GM19395 (cell line): ENCODE measurements at regions not wholly inside any gene's neighbourhood (a gene's known extent, or its start where the extent isn't known, plus 50 kb on each side); places are given as distances from the start of the nearest gene placed in this dataset.
"Not testable (repeated sequence)": the region's sequence is repeated elsewhere in the genome, so short reads cannot be mapped to it uniquely, and the experiment has no call there.

Experiments used
- ATAC-seq: cut with Tn5 transposase; IDR thresholded peaks from one replicate; pipeline ENCODE4 v1.9.1; 2021; ENCODE audit warnings: mild to moderate bottlenecking, moderate library complexity; ENCODE audit not compliant: unreplicated experiment

DNA sequence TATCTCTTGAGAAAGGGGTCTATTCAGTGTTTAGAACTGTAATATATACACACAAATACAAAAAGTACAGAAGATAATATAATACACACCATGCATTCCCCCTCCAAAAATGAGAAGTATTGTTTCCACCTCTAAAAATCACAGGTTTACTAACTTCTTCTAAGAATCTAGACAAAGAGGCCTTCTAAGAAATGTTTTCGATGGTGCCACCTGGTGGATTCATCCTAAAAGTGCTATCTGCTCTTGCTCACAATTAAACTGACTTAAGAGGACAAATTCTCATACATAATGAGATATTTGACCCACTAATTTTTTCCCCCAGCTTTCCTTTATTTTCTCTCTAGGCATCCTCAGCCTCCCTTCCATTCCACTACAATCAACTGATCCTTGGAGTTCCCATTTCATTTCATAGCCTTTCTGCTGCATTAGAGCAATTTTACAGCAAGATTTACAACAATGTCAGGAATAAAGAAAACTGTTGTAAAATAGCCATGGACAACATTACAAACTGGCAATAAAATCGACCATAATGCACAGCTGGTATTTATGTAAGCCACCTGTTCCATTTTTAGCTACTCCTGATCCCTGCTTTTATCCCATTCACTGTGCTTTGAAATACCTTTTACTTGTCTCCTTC is 124.6 kb downstream of the ARRDC4 start:
- no peak for ATAC-seq

DNA sequence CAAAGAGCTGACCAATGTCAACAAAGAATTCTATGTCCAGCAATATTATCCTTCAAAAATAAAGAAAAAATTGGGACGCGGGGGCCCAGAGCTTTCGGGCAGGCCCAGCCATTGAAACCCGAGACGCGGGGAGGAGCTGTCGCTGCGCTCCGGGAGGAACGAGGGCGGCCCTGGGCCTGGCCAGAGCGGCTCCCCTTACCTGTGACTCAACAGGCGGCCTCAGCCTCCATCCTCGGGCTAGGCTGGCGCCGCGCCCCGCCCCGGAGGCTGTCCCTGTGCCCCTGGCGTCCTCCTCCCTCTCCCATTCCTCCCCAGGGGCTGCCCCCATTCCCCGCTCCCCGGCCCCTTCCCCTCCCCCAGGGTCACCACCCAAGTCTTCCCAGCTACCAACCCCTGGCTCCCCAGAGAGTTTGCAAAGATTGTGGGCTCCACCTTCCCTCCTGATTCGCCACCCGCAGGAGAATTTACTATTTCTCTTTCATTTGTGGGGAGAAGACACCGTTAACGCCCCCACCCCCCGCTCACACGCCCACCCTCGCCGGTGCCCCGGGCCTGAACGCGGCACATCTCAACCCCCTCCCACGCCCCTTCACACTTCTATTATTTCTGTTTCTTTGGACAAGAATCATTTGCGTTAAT is 127.9 kb downstream of the ARRDC4 start:
- ATAC-seq: peak; percentile 62

DNA sequence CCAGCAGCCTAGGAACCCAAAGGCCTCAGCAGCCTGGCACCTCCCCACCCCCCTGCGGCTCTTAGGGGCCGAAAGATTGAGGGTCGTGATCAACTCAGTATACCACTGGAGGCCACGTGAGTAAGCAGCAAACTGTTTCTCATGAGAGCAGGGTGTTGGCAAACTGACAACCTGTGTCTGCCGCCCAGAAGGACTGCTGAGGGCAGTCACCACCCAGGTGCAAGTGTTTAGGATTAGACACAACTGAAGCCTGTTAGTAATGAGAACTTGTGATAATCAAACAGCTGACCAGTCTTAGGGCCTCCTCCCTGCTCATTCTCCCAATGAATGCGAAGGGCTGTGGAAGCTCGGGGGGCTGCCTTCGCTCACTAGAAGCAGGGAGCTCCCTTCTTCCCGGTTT is 128.8 kb downstream of the ARRDC4 start:
- not testable (repeated sequence) for ATAC-seq

DNA sequence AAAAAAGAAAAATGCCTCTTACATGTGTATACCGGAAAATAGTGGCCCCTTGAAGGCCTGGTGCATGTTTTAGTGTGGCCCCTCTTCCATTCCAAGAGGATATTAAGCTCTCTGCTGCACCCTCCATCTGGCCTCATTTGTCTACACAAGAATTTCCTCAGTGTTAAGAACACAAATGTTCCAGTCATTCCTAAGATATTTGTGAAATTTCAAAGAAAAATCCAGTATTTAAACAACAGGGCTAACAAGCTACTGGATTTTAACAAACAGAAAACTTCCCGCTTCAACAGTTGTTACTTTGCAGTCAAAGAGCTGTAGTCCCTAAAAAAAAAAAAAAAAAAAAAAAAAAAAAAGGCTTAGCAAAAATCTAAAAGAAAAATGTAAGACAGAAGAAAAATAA is 137.5 kb downstream of the ARRDC4 start:
- ATAC-seq: not testable (repeated sequence)

DNA sequence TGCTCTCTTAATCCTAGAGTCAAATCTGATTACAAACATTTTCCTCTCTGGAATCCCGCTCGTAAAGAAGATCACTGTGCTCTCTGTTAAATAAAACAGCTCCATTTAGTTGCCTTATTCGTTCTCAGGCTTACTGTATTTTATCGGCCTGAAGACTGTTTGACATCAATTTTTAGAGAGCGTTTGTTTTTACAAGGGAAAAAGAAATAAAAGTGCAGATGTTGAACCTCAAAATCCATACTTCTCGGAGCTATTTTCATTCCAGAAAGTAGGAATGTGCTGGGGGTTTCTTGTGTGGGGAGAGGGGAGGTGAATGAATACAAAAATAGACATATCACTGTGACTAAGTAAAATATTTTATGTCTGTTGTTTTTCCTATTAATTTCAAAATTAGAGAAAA is 140.1 kb downstream of the ARRDC4 start:
- ATAC-seq: not testable (repeated sequence)

DNA sequence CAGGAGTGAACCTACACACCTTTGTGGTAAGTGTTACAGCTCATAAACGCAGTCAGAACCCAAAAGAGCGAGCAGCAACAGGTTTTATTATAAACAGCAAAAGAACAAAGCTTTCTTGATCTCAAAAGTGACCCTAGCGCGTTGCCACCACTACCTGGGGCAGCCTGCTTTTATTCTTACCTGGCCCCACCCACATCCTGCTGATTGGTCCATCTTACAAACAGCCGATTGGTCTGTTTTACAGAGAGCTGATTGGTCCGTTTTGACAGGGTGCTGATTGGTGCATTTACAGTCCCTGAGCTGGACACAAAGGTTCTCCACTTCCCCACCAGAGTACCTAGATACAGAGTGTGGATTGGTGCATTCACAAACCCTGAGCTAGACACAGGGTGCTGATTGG is 143.1 kb downstream of the ARRDC4 start:
- ATAC-seq: no peak

DNA sequence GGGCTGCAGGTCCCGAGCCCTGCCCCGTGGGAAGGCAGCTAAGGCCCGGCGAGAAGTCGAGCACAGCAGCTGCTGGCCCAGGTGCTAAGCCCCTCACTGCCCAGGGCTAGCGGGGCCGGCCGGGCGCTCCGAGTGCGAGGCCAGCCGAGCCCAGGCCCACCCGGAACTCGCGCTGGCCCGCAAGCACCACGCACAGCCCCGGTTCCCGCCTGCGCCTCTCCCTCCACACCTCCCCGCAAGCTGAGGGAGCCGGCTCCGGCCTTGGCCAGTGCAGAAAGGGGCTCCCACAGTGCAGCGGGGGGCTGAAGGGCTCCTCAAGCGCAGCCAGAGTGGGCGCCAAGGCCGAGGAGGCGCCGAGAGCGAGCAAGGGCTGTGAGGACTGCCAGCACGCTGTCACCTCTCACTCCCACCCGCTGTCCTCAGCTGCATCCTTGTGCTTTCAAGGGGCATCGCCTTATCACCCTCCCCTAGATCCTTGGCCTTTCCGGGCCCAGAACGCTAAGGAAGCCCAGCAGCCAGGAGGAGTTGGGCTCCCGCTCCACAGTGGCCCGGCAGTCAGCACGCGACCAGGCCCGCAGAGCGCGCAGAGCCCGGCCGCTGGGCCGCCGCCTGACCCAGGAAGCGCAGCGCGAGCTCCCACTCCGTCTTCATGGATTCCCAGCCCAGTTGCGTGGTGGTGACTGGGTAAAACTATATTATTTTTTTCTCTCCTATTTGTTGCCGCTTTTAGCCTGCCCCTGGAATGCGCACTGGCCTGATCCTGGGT is 144.1 kb downstream of the ARRDC4 start:
- not testable (repeated sequence) for ATAC-seq

DNA sequence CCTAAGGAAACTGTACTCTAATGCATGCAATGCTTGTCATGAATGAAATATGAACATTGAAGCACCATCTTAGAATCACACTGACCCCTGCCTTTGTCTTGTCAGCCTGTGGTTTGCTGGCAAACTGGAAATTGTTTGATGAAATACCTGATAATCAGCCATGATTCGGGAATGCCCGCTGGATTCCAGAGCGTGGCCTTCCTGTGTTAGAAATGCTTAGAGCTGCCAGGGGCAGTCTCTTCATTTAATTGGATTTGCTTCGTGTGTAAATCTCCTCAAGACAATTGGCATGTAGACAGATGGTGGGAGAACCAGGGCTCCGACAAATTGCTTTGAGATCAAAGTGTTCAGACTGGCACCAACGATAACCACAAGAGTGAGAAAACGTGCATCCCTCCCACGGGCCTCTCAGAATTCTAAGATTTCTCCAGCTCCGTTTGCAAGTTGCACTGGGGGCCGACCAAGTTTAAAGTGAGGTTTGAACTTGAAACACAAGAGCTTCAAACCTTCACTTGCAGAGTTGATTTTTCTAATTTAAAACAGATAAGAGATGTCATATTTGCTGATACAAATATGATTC is 146.2 kb downstream of the ARRDC4 start:
- ATAC-seq: not testable (repeated sequence)

DNA sequence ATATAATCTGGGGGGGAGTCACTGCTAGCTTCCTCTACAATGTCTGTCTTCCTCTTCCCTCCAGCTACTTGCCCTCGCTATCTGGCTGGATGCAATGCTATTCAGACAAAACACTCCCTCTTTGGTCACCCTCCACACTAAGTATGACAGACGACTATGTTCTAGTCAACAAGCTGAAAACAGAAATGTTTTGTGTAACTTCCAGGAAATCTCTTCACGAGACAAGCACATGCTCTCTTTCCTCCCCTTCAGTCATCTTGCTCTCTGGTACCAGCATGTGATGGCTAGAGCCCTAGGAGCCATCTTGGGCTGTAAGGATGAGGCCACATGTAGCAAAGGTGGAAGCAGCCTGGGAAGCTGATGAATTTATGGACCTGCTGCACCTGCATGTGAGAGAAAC is 151.3 kb downstream of the ARRDC4 start:
- ATAC-seq: no peak

DNA sequence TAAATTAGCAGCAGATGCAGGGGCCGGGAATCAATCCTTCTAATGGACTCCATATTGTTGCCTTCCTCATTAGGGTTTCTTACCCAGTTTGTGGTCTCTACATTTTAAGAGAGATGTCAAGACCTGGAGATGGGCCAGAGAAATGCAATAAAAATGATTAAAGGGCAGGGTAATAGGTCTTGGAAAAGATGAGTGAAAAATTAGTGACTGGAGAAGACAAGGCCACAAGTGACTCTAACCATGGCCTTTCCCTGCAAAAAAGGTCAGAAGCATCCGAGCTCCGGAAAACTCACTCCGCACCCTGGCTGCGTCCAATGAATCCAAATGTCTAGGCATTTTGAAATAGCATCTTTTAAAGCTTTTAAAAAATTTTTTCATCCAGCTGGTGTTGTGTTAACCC is 152.8 kb downstream of the ARRDC4 start:
- no peak for ATAC-seq

DNA sequence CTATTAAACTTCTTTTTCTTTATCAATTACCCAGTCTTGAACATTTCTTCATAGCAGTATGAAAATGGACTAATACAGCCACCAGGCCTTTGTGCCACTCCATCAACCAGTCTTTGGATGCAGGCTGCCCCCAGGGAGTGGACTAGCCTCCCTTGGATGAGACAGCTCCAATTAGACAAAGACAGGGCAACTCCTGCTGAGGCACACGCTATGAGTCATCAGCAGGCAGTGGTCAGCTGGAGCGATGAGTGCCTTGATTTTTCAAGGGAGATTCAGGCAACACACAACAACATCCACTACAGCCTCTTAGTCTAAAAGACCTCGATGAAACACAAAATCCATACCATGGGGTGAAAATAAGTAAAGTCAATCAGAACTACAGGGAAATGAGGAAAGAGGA is 160.1 kb downstream of the ARRDC4 start:
- ATAC-seq: no peak

DNA sequence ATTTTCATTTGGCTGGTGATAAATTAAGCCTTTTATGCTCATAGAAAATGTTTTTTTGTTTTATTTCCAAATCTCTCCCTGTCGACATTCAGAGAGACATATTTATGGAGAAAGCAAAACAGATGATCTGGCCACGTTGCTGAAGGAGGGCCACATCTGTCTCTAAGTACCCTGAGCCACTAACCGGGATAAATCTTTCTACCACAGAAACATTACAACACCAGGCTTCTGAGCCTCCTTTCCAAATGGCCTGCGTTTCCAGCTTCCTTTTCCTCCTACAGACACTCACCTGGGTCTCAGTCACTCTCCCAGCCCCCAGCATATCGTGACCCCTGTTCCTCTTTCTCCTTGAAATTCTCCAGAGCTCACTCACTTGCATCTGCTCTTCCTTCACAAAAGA is 161.0 kb downstream of the ARRDC4 start:
- no peak for ATAC-seq

DNA sequence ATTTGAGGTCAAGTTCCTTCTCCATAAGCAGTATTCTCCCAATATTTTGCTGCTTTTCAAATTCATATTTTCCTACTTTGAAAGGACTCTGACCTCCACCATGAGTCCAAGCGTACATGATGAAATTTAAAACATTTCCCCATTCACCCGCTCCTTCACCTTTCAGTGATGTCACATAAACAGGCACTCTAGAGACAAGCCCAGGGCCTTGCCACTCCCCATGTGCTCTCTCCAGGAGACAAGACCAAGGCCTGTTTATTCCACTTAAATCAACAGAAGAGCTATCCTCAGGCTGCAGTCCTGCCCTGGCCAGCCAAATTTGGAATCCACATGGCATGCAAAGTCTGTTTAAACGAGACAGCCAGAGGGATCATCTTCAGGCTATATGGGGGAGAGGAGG is 161.5 kb downstream of the ARRDC4 start:
- ATAC-seq: no peak

DNA sequence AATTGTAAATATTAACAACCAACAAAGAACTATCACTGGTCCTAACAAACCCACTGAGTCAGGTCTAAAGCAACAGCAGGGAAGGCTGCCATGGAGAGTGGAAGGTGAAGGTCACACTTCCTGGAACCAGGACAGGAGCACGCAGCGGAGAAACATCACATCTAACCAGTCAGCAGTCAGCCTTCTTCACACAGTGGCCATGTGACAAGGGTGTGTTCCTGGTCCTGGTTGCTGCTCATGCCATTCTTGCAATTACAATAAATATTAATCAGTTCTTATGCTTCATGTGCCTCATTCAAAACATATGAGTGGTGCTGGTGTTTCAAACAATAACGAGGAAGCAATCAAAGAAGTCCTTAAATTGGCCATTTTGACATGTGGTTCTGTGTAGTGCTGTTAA is 162.8 kb downstream of the ARRDC4 start:
- ATAC-seq: no peak

DNA sequence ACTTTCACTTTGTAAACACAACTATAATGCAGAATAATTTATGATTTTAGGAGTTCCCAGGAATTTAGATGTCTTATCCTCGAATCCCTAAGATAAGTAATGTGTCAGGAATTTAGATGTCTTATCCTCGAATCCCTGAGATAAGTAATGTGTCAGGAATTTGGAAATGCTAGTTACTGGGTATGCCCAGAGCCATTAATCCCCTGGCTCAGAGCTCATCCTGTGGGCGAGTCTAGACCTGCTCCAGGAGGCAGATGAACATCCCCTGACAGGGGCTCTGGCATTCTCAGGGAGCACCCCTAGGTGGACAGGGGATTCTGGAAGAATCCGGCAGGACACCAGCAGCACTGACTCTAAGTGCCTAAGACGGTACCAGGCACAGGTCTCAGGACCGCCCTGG is 163.3 kb downstream of the ARRDC4 start:
- no peak for ATAC-seq

DNA sequence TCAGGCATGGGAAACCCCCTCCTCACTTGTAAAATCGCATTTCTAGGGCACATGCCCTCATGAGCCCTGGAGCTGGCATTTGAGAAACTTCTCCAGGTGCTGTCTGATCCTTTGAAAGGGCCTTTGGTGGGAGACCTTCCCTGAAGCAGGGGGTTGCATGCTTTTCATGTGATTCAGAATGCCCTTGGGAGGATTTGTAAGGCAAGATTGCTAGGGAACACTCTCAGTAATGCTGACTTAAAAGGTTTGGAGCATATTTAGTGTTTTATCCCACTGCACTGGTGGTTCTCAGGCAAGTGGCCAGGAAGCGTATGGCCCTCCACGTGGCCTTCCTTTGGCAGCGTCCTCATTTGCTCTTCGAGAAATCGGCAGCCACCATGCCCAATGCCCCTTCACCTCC is 164.1 kb downstream of the ARRDC4 start:
- ATAC-seq: no peak

DNA sequence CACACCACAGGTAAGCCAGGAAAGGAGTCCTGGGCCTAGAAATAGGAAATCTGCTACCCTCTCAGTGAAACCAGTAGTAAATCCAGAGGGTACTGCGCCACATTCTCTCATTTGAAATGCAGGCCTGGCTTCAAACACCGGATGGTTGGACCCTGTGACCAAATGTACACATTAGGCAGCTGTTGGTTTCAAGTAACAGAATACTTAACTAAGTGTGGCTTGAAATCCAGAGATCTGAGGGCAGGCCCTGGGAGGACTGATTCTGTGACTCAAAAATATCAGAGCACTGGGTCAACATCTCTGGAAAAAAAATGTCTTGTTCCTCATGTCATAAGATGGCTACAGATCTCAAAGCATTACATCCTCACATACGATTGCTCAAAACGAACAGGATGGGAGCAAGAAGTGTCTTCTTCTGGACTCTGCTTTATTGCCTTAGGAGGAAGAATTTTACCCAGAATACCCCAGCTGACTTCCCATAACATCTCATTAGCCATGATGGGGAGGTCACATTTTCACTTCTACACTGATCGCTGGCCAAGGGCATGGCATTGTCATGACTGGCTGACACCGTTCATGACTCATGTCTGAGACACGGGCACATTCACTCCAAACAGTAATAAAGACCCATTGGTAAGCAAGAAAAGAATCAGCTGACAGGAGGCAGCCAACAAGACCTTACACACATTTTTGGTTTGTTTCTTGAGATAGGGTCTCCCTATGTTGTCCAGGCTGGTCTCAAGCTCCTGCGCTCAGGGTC is 166.0 kb downstream of the ARRDC4 start:
- ATAC-seq: no peak

DNA sequence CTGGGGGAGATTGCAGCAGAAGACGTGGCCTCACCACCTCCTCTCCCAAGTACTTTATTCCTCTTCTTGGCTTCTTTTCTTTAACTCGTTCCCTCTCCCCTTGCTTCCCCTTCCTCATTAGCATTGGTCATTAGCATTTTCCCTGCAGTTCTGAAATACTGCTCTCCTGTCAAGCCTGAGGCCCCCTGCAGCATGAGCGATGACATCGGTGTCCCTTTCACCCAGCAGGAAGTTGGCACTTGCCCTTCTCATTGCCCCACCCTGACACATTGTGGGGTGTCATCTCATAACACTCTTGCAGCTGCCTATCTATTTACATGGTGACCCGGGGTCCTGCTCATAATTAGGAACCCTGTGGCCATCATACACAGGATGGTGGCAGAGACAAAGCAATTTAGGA is 167.1 kb downstream of the ARRDC4 start:
- ATAC-seq: no peak

DNA sequence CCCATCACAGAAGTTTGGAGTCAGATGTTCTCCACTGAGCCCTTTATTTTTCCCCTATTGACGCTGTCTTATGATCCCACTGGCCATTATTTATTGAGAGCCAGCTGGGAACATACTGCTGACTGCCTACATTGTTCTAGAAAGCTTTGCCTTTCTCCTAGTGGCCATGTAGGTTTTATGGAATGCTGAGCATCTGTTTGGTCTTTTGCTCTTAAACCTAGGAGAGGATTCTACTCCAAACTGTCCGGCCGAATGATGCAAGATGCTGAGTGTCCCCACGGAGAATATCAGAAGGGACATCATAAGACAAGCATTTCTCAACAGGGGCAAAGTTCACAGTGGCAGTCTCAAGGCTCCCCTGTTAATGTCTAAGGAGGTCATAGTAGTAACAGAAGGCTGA is 171.4 kb downstream of the ARRDC4 start:
- no peak for ATAC-seq

DNA sequence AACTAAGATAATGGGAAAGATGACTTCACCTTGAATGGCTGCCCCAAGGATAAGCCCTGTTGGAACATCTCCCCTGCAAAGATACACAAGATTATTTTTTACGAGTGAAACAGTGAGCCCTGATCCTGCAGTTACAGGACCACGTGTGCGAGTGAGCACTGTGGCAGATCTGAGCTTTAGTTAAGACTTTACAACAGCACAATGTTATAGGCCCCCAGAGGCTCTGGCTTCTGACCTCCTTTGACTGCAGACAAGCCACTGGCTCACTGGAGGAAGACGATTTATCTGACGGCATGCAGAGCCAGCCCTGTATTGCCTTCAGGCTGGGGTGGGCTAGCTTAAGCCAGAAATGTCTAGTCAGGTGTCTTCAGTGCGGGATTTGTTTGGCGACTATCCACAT is 174.4 kb downstream of the ARRDC4 start:
- ATAC-seq: no peak

DNA sequence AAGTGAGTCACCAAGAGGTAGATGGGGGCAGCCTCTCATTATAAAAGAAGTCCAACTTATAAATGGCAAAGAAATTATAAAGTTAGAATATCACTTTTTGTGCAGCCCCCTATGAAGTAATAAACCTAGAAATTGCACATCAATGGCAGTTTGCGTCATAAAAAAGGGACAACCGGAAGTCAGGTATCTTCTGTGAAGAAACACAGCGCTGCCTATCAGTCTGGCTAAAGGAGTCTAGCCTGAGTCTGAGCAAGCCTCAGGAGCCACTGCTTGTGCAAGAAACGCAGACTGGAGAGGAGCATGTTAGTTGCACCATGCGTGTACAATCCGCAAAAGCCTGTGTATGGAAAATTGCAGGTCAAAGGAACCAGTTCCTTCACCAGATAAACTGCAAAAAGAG is 178.4 kb downstream of the ARRDC4 start:
- ATAC-seq: no peak
